ENCODE measurements at regions not wholly inside any gene's neighbourhood (a gene's known extent, or its start where the extent isn't known, plus 50 kb on each side); places are given as distances from the start of the nearest gene placed in this dataset.

DNA sequence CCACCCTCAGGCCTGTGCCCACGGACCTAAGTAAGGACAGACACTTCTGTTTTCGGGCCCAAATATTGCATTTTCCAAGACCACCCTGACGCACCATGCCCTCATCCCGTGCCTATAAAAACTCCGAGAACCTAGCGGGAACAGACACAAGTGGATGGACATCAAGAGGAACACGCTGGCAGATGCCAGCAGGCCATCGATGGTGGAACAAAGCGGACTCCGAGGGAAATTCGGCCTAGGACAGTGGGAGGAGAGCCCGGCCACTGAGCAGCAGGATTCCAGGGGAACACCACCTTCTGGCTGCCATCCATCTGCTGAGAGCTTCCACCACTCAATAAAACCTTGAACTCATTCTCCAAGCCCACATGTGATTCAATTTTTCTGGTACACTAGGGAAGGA lies 243.6 kb upstream of the ZWINT start:
- TF ChIP-seq CTCF (IDR thresholded peaks at IDR 0.05) (no peak), POLR2A (IDR thresholded peaks at IDR 0.05) (no peak), POLR2AphosphoS5 (IDR thresholded peaks at IDR 0.05) (no peak), EP300 (IDR thresholded peaks at IDR 0.05) (no peak)

Data from sigmoid colon (tissue), 4 donors.